NT2/D1 (cell line): ENCODE measurements at regions not wholly inside any gene's neighbourhood (a gene's known extent, or its start where the extent isn't known, plus 50 kb on each side); places are given as distances from the start of the nearest gene placed in this dataset.

ENCODE experiments used
- YY1 ChIP-seq: IDR thresholded peaks from 2 replicates; pipeline ENCODE4 v1.6.1; 2011; ENCODE audit not compliant: insufficient read length, insufficient read depth
- ZNF274 ChIP-seq: IDR thresholded peaks from 2 replicates; pipeline ENCODE4 v1.6.1; 2011; ENCODE audit warnings: mild to moderate bottlenecking, low read depth, low read length

GRCh38 chr18:22685788-22686187 lies 247.3 kb upstream of the RBBP8 start:
- no peak for TF ChIP-seq YY1
- TF ChIP-seq ZNF274, result no peak
